A673 (cell line): ENCODE measurements at regions not wholly inside any gene's neighbourhood (a gene's known extent, or its start where the extent isn't known, plus 50 kb on each side); places are given as distances from the start of the nearest gene placed in this dataset.

Experiments used
- CTCF ChIP-seq: fragments of 300-800, 200-600 bp; sonication (generic); conservative IDR thresholded peaks from 2 replicates; pipeline ENCODE4 v1.5.1; 2017; ENCODE audit warnings: low read depth, mild to moderate bottlenecking, antibody characterized with exemption, low read length, moderate library complexity, mixed read lengths
- EZH2 ChIP-seq: fragments of 200-600 bp; sonication (generic); IDR thresholded peaks from 2 replicates; pipeline ENCODE4 v1.6.1; 2017; ENCODE audit warnings: borderline replicate concordance, low read depth, mild to moderate bottlenecking, mixed read lengths, antibody characterized with exemption, low read length; ENCODE audit not compliant: poor library complexity, severe bottlenecking

GRCh38 chrX:39903937-39904336 lies 193.8 kb downstream of the BCOR start:
- TF ChIP-seq CTCF (no peak), EZH2 (no peak)
